GM19043 (cell line): ENCODE measurements at regions not wholly inside any gene's neighbourhood (a gene's known extent, or its start where the extent isn't known, plus 50 kb on each side); places are given as distances from the start of the nearest gene placed in this dataset.

Source experiments
- ATAC-seq: cut with Tn5 transposase; IDR thresholded peaks from one replicate; pipeline ENCODE4 v1.9.1; 2021; ENCODE audit warnings: low read depth; ENCODE audit not compliant: unreplicated experiment

- no peak for ATAC-seq
Observed at GRCh38 chr2:155357172-155357571, 658.7 kb downstream of the KCNJ3 start.

- no peak for ATAC-seq
Observed at GRCh38 chr2:155356250-155356649, 657.8 kb downstream of the KCNJ3 start.

- ATAC-seq, result no peak
Observed at GRCh38 chr2:155350783-155351580, 652.5 kb downstream of the KCNJ3 start.

- no peak for ATAC-seq
Observed at GRCh38 chr2:155332016-155332415, 633.5 kb downstream of the KCNJ3 start.

- no peak for ATAC-seq
Observed at GRCh38 chr2:155320236-155320635, 621.7 kb downstream of the KCNJ3 start.

- ATAC-seq, result no peak
Observed at GRCh38 chr2:155318710-155319109, 620.2 kb downstream of the KCNJ3 start.

- ATAC-seq, result no peak
Observed at GRCh38 chr2:155315768-155316167, 617.3 kb downstream of the KCNJ3 start.

GRCh38 chr2:155310589-155310988, 612.1 kb downstream of the KCNJ3 start:
- ATAC-seq, result no peak

GRCh38 chr2:155309483-155309882, 611.0 kb downstream of the KCNJ3 start:
- no peak for ATAC-seq

GRCh38 chr2:155308367-155309009, 610.0 kb downstream of the KCNJ3 start:
- ATAC-seq, result no peak

GRCh38 chr2:155301221-155301620, 602.7 kb downstream of the KCNJ3 start:
- ATAC-seq, result no peak

GRCh38 chr2:155298001-155298400, 599.5 kb downstream of the KCNJ3 start:
- ATAC-seq, result no peak

- ATAC-seq, result no peak
Observed at GRCh38 chr2:155294358-155294757, 595.9 kb downstream of the KCNJ3 start.

- ATAC-seq, result no peak
Observed at GRCh38 chr2:155281907-155282306, 583.4 kb downstream of the KCNJ3 start.

- no peak for ATAC-seq
Observed at GRCh38 chr2:155273323-155273722, 574.8 kb downstream of the KCNJ3 start.

GRCh38 chr2:155266583-155266982, 568.1 kb downstream of the KCNJ3 start:
- ATAC-seq, result no peak

GRCh38 chr2:155266109-155266508, 567.6 kb downstream of the KCNJ3 start:
- ATAC-seq, result no peak

- no peak for ATAC-seq
Observed at GRCh38 chr2:155256803-155257202, 558.3 kb downstream of the KCNJ3 start.

- ATAC-seq, result peak; percentile 66
Observed at GRCh38 chr2:155250800-155251199, 552.3 kb downstream of the KCNJ3 start.

- ATAC-seq, result no peak
Observed at GRCh38 chr2:155240176-155240575, 541.7 kb downstream of the KCNJ3 start.

GRCh38 chr2:155235710-155236109, 537.2 kb downstream of the KCNJ3 start:
- no peak for ATAC-seq

- ATAC-seq, result no peak
Observed at GRCh38 chr2:155223781-155224406, 525.4 kb downstream of the KCNJ3 start.
